ENCODE measurements at regions not wholly inside any gene's neighbourhood (a gene's known extent, or its start where the extent isn't known, plus 50 kb on each side); places are given as distances from the start of the nearest gene placed in this dataset.

- no peak for TF ChIP-seq CTCF (IDR thresholded peaks at IDR 0.05; ENCODE audit: extremely low read depth, insufficient read depth, missing control alignments)
- in situ Hi-C loops (cut with MboI; ENCODE audit: low pct_unique_long_range_greater_than_20kb, low sequenced_read_pairs, unreplicated experiment), result no loop called here
Observed at GRCh38 chr16:86419518-86419917, 90.8 kb upstream of the FOXF1 start.

GRCh38 chr16:86421995-86422394 lies 88.3 kb upstream of the FOXF1 start:
- no peak for TF ChIP-seq CTCF (IDR thresholded peaks at IDR 0.05; ENCODE audit: extremely low read depth, insufficient read depth, missing control alignments)
- in situ Hi-C loops (cut with MboI; ENCODE audit: low pct_unique_long_range_greater_than_20kb, low sequenced_read_pairs, unreplicated experiment), result no loop called here
- DNase-seq (ENCODE audit: low spot score), result no peak

More at GRCh38 chr16:86419518-86419917, 90.8 kb upstream of the FOXF1 start:
- no peak for DNase-seq (ENCODE audit: low spot score)

- no peak for TF ChIP-seq CTCF (IDR thresholded peaks at IDR 0.05; ENCODE audit: extremely low read depth, insufficient read depth, missing control alignments)
- no peak for DNase-seq (ENCODE audit: low spot score)
- in situ Hi-C loops (cut with MboI; ENCODE audit: low pct_unique_long_range_greater_than_20kb, low sequenced_read_pairs, unreplicated experiment), result no loop called here
Observed at GRCh38 chr16:86424398-86424797, 85.9 kb upstream of the FOXF1 start.

- in situ Hi-C loops (cut with MboI; ENCODE audit: low pct_unique_long_range_greater_than_20kb, low sequenced_read_pairs, unreplicated experiment), result no loop called here
- no peak for DNase-seq (ENCODE audit: low spot score)
- TF ChIP-seq CTCF (IDR thresholded peaks at IDR 0.05; ENCODE audit: extremely low read depth, insufficient read depth, missing control alignments), result no peak
Observed at GRCh38 chr16:86424985-86425384, 85.3 kb upstream of the FOXF1 start.

GRCh38 chr16:86426063-86426642 lies 84.2 kb upstream of the FOXF1 start:
- TF ChIP-seq CTCF (IDR thresholded peaks at IDR 0.05; ENCODE audit: extremely low read depth, insufficient read depth, missing control alignments), result no peak
- no peak for DNase-seq (ENCODE audit: low spot score)
- in situ Hi-C loops (cut with MboI; ENCODE audit: low pct_unique_long_range_greater_than_20kb, low sequenced_read_pairs, unreplicated experiment), result no loop called here

- no peak for DNase-seq (ENCODE audit: low spot score)
- no peak for TF ChIP-seq CTCF (IDR thresholded peaks at IDR 0.05; ENCODE audit: extremely low read depth, insufficient read depth, missing control alignments)
- in situ Hi-C loops (cut with MboI; ENCODE audit: low pct_unique_long_range_greater_than_20kb, low sequenced_read_pairs, unreplicated experiment), result no loop called here
Observed at GRCh38 chr16:86427433-86427851, 82.9 kb upstream of the FOXF1 start.

All from GM13977 (cell line).